ENCODE measurements at regions not wholly inside any gene's neighbourhood (a gene's known extent, or its start where the extent isn't known, plus 50 kb on each side); places are given as distances from the start of the nearest gene placed in this dataset.

GRCh38 chr17:72344613-72345012 is 223.8 kb downstream of the SOX9 start:
- no peak for DNase-seq

- DNase-seq, result no peak
These were observed 224.3 kb downstream of the SOX9 start for GRCh38 chr17:72345088-72345487.

GRCh38 chr17:72345536-72345935 is 224.7 kb downstream of the SOX9 start:
- no peak for DNase-seq

GRCh38 chr17:72346306-72346705 is 225.5 kb downstream of the SOX9 start:
- DNase-seq, result no peak

- no peak for DNase-seq
These were observed 228.2 kb downstream of the SOX9 start for GRCh38 chr17:72349011-72349410.

GRCh38 chr17:72349491-72349995 is 228.7 kb downstream of the SOX9 start:
- DNase-seq, result no peak

GRCh38 chr17:72350073-72350472 is 229.3 kb downstream of the SOX9 start:
- no peak for DNase-seq

- DNase-seq, result no peak
These were observed 230.5 kb downstream of the SOX9 start for GRCh38 chr17:72351365-72351764.

- DNase-seq, result no peak
These were observed 231.1 kb downstream of the SOX9 start for GRCh38 chr17:72351884-72352346.

- no peak for DNase-seq
These were observed 232.7 kb downstream of the SOX9 start for GRCh38 chr17:72353502-72353901.

GRCh38 chr17:72354071-72354470 is 233.3 kb downstream of the SOX9 start:
- no peak for DNase-seq

- no peak for DNase-seq
These were observed 237.0 kb downstream of the SOX9 start for GRCh38 chr17:72357764-72358365.

- DNase-seq, result no peak
These were observed 237.6 kb downstream of the SOX9 start for GRCh38 chr17:72358465-72358864.

GRCh38 chr17:72359274-72359673 is 238.5 kb downstream of the SOX9 start:
- DNase-seq, result no peak

GRCh38 chr17:72359811-72360210 is 239.0 kb downstream of the SOX9 start:
- DNase-seq, result no peak

GRCh38 chr17:72360386-72360940 is 239.6 kb downstream of the SOX9 start:
- DNase-seq, result no peak

GRCh38 chr17:72361892-72362291 is 241.1 kb downstream of the SOX9 start:
- no peak for DNase-seq

GRCh38 chr17:72362376-72363088 is 241.7 kb downstream of the SOX9 start:
- no peak for DNase-seq

- DNase-seq, result no peak
These were observed 242.3 kb downstream of the SOX9 start for GRCh38 chr17:72363089-72363610.

GRCh38 chr17:72365857-72366414 is 245.1 kb downstream of the SOX9 start:
- DNase-seq, result no peak

- no peak for DNase-seq
These were observed 245.8 kb downstream of the SOX9 start for GRCh38 chr17:72366626-72367025.

- DNase-seq, result no peak
These were observed 247.4 kb downstream of the SOX9 start for GRCh38 chr17:72368191-72368590.

GRCh38 chr17:72369366-72369765 is 248.5 kb downstream of the SOX9 start:
- DNase-seq, result no peak

GRCh38 chr17:72370819-72371218 is 250.0 kb downstream of the SOX9 start:
- no peak for DNase-seq
